Karpas-422 (cell line): ENCODE measurements at regions not wholly inside any gene's neighbourhood (a gene's known extent, or its start where the extent isn't known, plus 50 kb on each side); places are given as distances from the start of the nearest gene placed in this dataset.

ENCODE experiments used
- DNase-seq: peaks from one replicate; pipeline ENCODE4 v3.0.0-alpha.2; 2015
- H2AFZ ChIP-seq: fragments of 200-600 bp; sonication (generic); 2 replicates; pipeline ENCODE4 v1.6.1; 2014; ENCODE audit warnings: antibody characterized with exemption, low read length, mixed read lengths
- H3K27ac ChIP-seq: fragments of 200-600 bp; sonication (generic); 2 replicates; pipeline ENCODE4 v1.5.1; 2014; ENCODE audit warnings: mild to moderate bottlenecking, low read length, moderate library complexity
- H3K27me3 ChIP-seq: fragments of 200-600 bp; sonication (generic); 2 replicates; pipeline ENCODE4 v1.6.1; 2014; ENCODE audit warnings: low read length, mixed read lengths
- H3K36me3 ChIP-seq: fragments of 200-600 bp; sonication (generic); 2 replicates; pipeline ENCODE4 v1.6.1; 2014; ENCODE audit warnings: low read length, mixed read lengths; ENCODE audit not compliant: insufficient read depth
- H3K4me1 ChIP-seq: fragments of 200-600 bp; sonication (generic); 2 replicates; pipeline ENCODE4 v1.6.1; 2014; ENCODE audit warnings: mild to moderate bottlenecking, low read length, mixed read lengths
- H3K4me2 ChIP-seq: fragments of 200-600 bp; sonication (generic); 2 replicates; pipeline ENCODE4 v1.6.1; 2014; ENCODE audit warnings: low read length, low read depth, mild to moderate bottlenecking; ENCODE audit not compliant: poor library complexity, severe bottlenecking
- H3K4me3 ChIP-seq: fragments of 200-600 bp; sonication (generic); 2 replicates; pipeline ENCODE4 v1.5.1; 2014; ENCODE audit warnings: mild to moderate bottlenecking, antibody characterized with exemption, low read length, mixed read lengths
- H3K79me2 ChIP-seq: fragments of 200-600 bp; sonication (generic); 2 replicates; pipeline ENCODE4 v1.6.1; 2014; ENCODE audit warnings: mild to moderate bottlenecking, low read length, mixed read lengths
- H3K9ac ChIP-seq: fragments of 200-600 bp; sonication (generic); 2 replicates; pipeline ENCODE4 v1.6.0; 2014; ENCODE audit warnings: low read length
- H3K9me2 ChIP-seq: fragments of 200-600 bp; sonication (generic), shearing (Covaris generic); replicated peaks from 2 replicates; pipeline ENCODE4 v1.6.0; 2014; ENCODE audit warnings: mild to moderate bottlenecking, low read length, moderate library complexity; ENCODE audit not compliant: insufficient read depth
- H3K9me3 ChIP-seq: fragments of 300-700, 200-600 bp; sonication (generic); 2 replicates; pipeline ENCODE4 v1.6.1; 2014; ENCODE audit warnings: low read length, mixed read lengths
- H4K20me1 ChIP-seq: fragments of 200-600 bp; sonication (generic); 2 replicates; pipeline ENCODE4 v1.6.1; 2014; ENCODE audit warnings: mild to moderate bottlenecking, antibody characterized with exemption, low read length, low read depth; ENCODE audit not compliant: insufficient read depth

DNA sequence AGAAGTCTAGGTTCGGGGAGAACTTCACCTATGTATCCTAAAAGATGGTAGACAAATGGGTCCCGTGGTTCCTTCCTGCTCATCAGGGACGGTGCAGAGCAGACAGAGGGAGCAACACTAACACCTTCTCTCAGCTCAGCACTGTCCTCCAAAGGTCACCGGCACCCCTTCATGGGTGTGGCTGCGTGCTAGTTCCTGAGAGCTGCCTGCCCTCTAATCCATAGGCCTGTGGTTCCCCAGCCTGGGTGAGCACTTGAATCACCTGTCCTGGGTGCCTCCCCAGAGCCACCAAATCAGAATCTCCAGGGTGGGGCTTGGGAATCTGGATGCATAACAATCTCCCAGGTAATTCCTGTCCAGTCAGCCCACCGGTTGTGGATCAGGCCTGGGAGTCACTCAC, 113.9 kb upstream of the TMEM45B start:
- Histone ChIP-seq H2AFZ (no peak overlapping the region), H3K36me3 (no peaks in the 10 kb centered on the region), H3K9ac (no peak overlapping the region), H3K4me1 (no peaks in the 10 kb centered on the region), H4K20me1 (no peaks in the 10 kb centered on the region), H3K9me2 (no peaks in the 10 kb centered on the region), H3K4me3 (no peak overlapping the region), H3K4me2 (no peak overlapping the region), H3K79me2 (no peaks in the 10 kb centered on the region), H3K27me3 (no peaks in the 10 kb centered on the region), H3K27ac (no peak overlapping the region), H3K9me3 (no peaks in the 10 kb centered on the region)
- no peak for DNase-seq

DNA sequence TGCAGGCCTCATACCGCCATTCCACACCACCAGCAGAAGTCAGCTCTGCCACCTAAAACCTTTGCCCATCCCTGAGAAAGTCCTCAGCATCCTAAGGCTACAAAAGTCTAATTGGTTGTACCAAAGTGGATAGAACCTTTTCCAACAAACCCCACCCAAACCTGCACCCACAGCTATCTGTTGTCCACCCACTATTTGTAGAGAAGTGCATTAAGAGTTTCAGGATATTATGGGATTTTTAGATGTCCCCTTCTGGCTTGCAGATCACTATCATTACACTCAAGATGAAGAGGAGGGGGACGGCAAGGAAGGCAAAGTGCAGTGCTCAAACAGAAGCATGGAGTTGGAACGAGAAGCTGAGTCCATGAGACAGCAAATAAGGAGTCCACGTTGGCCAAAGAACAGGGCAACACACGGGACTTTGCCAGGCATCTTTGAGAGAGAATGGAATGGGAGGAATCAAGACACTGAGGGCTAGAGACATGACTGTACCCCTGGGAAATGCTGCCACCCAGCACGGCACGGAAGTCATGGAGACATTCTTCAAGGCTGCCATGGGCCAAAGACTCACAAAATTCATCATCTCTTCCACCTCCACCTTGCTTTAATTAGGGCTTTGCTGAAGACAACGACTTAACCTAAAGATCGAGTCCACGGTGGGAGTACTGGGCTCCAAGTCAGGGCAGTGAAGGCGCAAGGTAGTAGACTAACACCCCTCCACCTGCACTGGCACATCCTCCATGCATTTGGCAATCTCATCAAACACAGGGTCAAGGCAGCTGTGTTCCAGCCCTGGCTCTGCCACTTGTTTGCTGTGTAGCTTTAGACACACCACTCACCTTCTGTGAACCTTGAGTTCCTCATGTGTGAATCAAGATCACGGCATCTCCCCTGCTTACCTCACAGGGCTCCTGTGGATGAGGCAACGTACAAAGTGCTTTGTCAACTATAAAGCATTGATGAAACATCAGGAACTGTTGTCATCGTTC, 112.9 kb upstream of the TMEM45B start:
- no peaks in the 10 kb centered on the region for H3K9me3 ChIP-seq
- no peaks in the 10 kb centered on the region for H4K20me1 ChIP-seq
- no peak overlapping the region for H3K4me2 ChIP-seq
- no peaks in the 10 kb centered on the region for H3K9me2 ChIP-seq
- H3K79me2 ChIP-seq = no peaks in the 10 kb centered on the region
- no peaks in the 10 kb centered on the region for H3K4me1 ChIP-seq
- no peak overlapping the region for H3K9ac ChIP-seq
- H3K36me3 ChIP-seq = no peaks in the 10 kb centered on the region
- H3K27me3 ChIP-seq = no peaks in the 10 kb centered on the region
- H3K27ac ChIP-seq = no peak overlapping the region
- no peak for DNase-seq
- no peak overlapping the region for H2AFZ ChIP-seq
- no peak overlapping the region for H3K4me3 ChIP-seq

DNA sequence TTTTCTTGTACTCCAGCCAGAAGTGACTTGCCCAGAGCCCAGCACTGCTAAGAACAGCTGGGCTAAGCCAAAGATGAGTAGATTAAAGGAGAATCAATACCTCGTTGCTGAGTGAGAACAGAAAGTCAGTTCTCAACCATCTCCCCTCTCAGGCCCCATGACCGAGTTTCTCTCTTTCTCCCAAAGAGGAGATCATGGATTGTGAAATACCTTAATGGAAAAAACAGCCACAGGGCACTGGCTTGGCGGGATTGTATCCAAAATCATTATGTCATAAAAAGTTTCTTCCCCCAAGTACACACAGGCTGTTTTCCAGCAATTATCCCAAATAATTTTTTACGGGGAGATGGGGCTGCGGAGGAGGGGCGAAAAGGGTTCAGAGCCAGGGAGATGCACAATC, 111.8 kb upstream of the TMEM45B start:
- Histone ChIP-seq H3K27me3 (no peaks in the 10 kb centered on the region), H2AFZ (no peak overlapping the region), H3K79me2 (no peaks in the 10 kb centered on the region), H3K9ac (no peak overlapping the region), H3K9me3 (no peaks in the 10 kb centered on the region), H3K4me3 (no peak overlapping the region), H3K36me3 (no peaks in the 10 kb centered on the region), H3K4me2 (no peak overlapping the region), H3K4me1 (no peaks in the 10 kb centered on the region), H3K9me2 (no peaks in the 10 kb centered on the region), H4K20me1 (no peaks in the 10 kb centered on the region), H3K27ac (no peak overlapping the region)
- no peak for DNase-seq

DNA sequence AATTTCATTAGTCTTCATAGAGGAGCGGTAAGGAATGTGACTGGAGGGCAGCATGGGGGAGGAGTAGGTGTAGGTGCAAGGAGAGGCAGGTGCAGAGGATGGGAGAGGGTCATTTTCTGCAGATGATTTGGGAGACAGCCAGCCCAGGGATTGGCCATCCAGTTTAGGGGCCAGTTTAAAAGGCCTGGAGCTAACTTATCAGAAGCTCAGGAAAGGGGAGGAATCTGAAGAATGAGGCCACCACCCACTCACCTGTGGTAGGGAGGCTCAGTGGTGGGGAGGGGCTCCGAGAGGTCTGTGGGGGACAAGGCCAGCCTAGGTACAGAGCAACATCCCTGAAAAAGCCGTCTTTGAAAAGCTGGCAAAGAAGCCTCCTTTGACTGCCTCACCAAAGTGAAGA, 110.8 kb upstream of the TMEM45B start:
- H3K36me3 ChIP-seq = no peaks in the 10 kb centered on the region
- no peak overlapping the region for H3K4me2 ChIP-seq
- no peaks in the 10 kb centered on the region for H3K9me3 ChIP-seq
- H3K9ac ChIP-seq = no peak overlapping the region
- no peaks in the 10 kb centered on the region for H4K20me1 ChIP-seq
- no peaks in the 10 kb centered on the region for H3K27me3 ChIP-seq
- H3K27ac ChIP-seq = no peak overlapping the region
- H3K4me3 ChIP-seq = no peak overlapping the region
- no peak overlapping the region for H2AFZ ChIP-seq
- DNase-seq = no peak
- no peaks in the 10 kb centered on the region for H3K79me2 ChIP-seq
- H3K4me1 ChIP-seq = no peaks in the 10 kb centered on the region
- no peaks in the 10 kb centered on the region for H3K9me2 ChIP-seq

DNA sequence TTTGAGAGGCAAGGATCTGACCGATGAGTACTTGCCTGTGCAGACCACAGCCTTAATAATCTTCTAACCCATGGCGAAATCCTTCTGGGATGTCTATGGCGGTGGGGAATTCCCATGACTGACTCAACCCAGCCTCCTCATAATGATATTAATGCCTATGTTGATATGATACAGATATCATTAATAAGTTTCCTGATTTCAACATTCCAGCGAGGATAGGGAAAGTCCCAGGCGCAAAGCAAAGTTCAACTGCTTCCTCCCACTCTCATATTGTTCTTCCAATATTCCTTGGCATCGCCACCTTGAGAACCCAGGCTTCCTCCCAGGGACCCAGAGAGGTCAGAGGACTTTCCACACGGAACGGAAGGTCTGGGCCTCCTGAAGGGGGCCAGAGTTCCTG, 110.3 kb upstream of the TMEM45B start:
- no peak overlapping the region for H3K9ac ChIP-seq
- H3K27ac ChIP-seq = no peak overlapping the region
- no peaks in the 10 kb centered on the region for H3K27me3 ChIP-seq
- no peaks in the 10 kb centered on the region for H3K79me2 ChIP-seq
- H3K36me3 ChIP-seq = no peaks in the 10 kb centered on the region
- no peak overlapping the region for H3K4me2 ChIP-seq
- no peak overlapping the region for H3K4me3 ChIP-seq
- H3K4me1 ChIP-seq = no peaks in the 10 kb centered on the region
- H4K20me1 ChIP-seq = no peaks in the 10 kb centered on the region
- no peaks in the 10 kb centered on the region for H3K9me2 ChIP-seq
- no peak for DNase-seq
- H3K9me3 ChIP-seq = no peaks in the 10 kb centered on the region
- no peak overlapping the region for H2AFZ ChIP-seq

DNA sequence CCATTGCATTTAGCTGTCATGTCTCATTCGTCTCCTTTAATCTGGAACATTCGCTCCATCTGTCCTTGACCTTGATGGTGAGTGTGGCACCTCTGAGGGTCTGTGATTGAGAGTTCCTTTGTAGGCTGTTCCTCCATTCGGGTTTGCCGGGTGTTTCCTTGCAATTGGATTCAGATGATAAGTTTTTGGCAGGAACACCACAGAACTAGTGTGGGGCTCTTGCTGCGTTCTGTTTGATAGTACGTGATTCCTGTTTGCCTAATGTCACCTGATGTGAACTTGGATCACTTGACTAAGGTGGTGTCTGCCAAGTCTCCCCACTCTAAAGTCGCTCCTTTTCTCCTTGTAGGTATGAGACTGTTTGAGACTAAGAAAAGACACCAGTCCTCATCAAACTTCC, 109.7 kb upstream of the TMEM45B start:
- no peak for DNase-seq
- H3K27me3 ChIP-seq = no peaks in the 10 kb centered on the region
- no peak overlapping the region for H2AFZ ChIP-seq
- no peaks in the 10 kb centered on the region for H3K4me1 ChIP-seq
- no peaks in the 10 kb centered on the region for H3K79me2 ChIP-seq
- no peak overlapping the region for H3K9ac ChIP-seq
- H3K27ac ChIP-seq = no peak overlapping the region
- H4K20me1 ChIP-seq = no peaks in the 10 kb centered on the region
- H3K4me2 ChIP-seq = no peak overlapping the region
- no peak overlapping the region for H3K4me3 ChIP-seq
- no peaks in the 10 kb centered on the region for H3K9me2 ChIP-seq
- H3K36me3 ChIP-seq = no peaks in the 10 kb centered on the region
- no peaks in the 10 kb centered on the region for H3K9me3 ChIP-seq

DNA sequence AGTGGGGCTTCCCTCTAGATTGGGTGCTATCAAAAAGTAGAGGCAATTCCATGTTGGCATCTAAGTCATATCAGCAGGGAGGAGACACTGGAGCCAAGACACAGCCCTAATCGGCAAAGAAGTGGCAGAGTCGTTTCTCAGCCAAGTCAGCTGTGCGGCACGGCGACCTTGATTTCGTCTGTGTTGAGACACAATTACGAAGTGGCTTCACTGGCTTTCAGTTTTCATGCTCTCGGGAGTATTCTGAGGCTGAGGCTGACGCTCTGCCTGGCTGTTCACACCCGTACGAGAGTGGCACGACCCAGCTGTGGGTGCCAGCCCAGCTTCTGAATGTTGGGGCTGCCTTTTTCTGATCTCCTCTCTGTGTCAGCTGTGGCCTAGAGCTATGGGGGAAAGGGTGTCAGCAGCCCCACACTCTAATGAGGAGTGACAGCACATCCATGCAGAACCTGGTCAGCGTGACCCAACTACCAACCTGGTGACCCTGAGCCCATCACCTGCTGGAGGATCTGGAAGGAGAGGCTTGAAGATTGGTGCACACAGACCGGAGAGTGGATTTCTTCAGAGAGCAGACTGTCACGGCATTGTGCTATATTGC, 105.7 kb upstream of the TMEM45B start:
- no peaks in the 10 kb centered on the region for H4K20me1 ChIP-seq
- H3K27me3 ChIP-seq = no peaks in the 10 kb centered on the region
- no peak overlapping the region for H3K9ac ChIP-seq
- no peaks in the 10 kb centered on the region for H3K36me3 ChIP-seq
- H3K4me2 ChIP-seq = no peak overlapping the region
- H3K79me2 ChIP-seq = no peaks in the 10 kb centered on the region
- H3K4me1 ChIP-seq = no peaks in the 10 kb centered on the region
- H3K9me2 ChIP-seq = no peaks in the 10 kb centered on the region
- H3K4me3 ChIP-seq = no peak overlapping the region
- no peaks in the 10 kb centered on the region for H3K9me3 ChIP-seq
- H2AFZ ChIP-seq = no peak overlapping the region
- DNase-seq = no peak
- H3K27ac ChIP-seq = no peak overlapping the region

DNA sequence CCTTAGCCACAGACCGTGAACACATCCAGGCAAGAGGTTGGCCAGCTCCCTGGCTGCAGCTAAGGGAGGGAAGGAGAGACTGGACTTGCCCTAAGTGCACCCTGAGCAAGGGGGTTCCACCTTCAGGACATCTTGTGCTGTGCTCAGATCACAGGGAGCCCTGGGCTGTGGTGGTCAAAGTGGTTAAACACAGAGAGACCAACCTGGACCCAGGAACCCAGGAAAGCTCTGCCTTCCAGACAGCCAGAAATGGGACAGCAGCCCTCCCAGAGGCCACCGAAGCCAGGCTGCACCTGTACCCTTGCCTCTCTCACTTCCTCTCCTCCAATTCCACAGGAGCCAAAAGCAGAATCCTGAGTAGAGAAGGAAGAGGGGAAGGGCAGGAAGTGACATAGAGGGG, 105.2 kb upstream of the TMEM45B start:
- Histone ChIP-seq H2AFZ (no peak overlapping the region), H3K9me3 (no peaks in the 10 kb centered on the region), H4K20me1 (no peaks in the 10 kb centered on the region), H3K4me2 (no peak overlapping the region), H3K9ac (no peak overlapping the region), H3K9me2 (no peaks in the 10 kb centered on the region), H3K4me1 (no peaks in the 10 kb centered on the region), H3K27ac (no peak overlapping the region), H3K36me3 (no peaks in the 10 kb centered on the region), H3K79me2 (no peaks in the 10 kb centered on the region), H3K4me3 (no peak overlapping the region), H3K27me3 (no peaks in the 10 kb centered on the region)
- no peak for DNase-seq
